Gastroesophageal sphincter (tissue), 3 donors: ENCODE measurements at regions not wholly inside any gene's neighbourhood (a gene's known extent, or its start where the extent isn't known, plus 50 kb on each side); places are given as distances from the start of the nearest gene placed in this dataset.

Experiments
- CTCF ChIP-seq, 4 experiments: fragments of 200-600 bp in 2 of 4; fragments of 450-650 bp in 2 of 4; sonication (generic) in 1 of 4; IDR thresholded peaks; one replicate each; pipeline ENCODE4 v1.5.1; 2017 to 2019; ENCODE audit warnings: antibody characterized with exemption in 4 of 4, mild to moderate bottlenecking in 2 of 4, moderate library complexity in 2 of 4
- EP300 ChIP-seq: sonication (generic); formaldehyde crosslinking; IDR thresholded peaks from one replicate; pipeline ENCODE4 v1.6.1; 2017; ENCODE audit warnings: antibody characterized with exemption, mild to moderate bottlenecking
- POLR2A ChIP-seq, 2 donors: fragments of 450-650 bp; IDR thresholded peaks; one replicate each; pipeline ENCODE4 v1.6.1; 2017; ENCODE audit warnings: antibody characterized with exemption in 2 of 2, mild to moderate bottlenecking in 2 of 2, moderate library complexity in 1 of 2
- POLR2AphosphoS5 ChIP-seq: sonication (generic); formaldehyde crosslinking; IDR thresholded peaks from one replicate; pipeline ENCODE4 v1.6.1; 2017; ENCODE audit warnings: antibody characterized with exemption

- TF ChIP-seq CTCF (IDR thresholded peaks at IDR 0.05) (no peak), POLR2AphosphoS5 (no peak), POLR2A (IDR thresholded peaks at IDR 0.05) (no peak), EP300 (no peak)
Measured at GRCh38 chr5:57416278-57416994, 66.2 kb downstream of the ACTBL2 start.
